ENCODE measurements at regions not wholly inside any gene's neighbourhood (a gene's known extent, or its start where the extent isn't known, plus 50 kb on each side); places are given as distances from the start of the nearest gene placed in this dataset.

DNA sequence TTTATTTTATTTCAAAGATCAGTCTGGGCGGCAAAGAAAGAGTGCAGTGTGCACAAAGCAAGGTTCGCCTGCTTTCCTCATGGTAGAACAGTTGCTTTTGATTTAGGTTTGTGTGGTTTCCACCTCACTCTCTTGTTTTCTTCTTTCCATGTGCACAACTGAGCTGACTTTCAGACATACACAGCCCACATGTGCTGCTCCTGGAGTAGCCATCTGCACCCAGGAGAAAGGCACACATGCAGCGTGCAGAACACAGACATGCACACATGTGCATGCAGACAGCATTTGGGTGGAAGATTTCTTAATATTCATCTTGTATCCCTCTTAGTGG, 302.1 kb downstream of the FZD1 start:
- TF ChIP-seq, protein P1, sequence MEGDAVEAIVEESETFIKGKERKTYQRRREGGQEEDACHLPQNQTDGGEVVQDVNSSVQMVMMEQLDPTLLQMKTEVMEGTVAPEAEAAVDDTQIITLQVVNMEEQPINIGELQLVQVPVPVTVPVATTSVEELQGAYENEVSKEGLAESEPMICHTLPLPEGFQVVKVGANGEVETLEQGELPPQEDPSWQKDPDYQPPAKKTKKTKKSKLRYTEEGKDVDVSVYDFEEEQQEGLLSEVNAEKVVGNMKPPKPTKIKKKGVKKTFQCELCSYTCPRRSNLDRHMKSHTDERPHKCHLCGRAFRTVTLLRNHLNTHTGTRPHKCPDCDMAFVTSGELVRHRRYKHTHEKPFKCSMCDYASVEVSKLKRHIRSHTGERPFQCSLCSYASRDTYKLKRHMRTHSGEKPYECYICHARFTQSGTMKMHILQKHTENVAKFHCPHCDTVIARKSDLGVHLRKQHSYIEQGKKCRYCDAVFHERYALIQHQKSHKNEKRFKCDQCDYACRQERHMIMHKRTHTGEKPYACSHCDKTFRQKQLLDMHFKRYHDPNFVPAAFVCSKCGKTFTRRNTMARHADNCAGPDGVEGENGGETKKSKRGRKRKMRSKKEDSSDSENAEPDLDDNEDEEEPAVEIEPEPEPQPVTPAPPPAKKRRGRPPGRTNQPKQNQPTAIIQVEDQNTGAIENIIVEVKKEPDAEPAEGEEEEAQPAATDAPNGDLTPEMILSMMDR (IDR thresholded peaks at IDR 0.05): no peak
- no peak for TF ChIP-seq POLR2A (IDR thresholded peaks at IDR 0.05)
